GM19324 (cell line): ENCODE measurements at regions not wholly inside any gene's neighbourhood (a gene's known extent, or its start where the extent isn't known, plus 50 kb on each side); places are given as distances from the start of the nearest gene placed in this dataset.
"Not testable (repeated sequence)": the region's sequence is repeated elsewhere in the genome, so short reads cannot be mapped to it uniquely, and the experiment has no call there.

ENCODE experiments used
- ATAC-seq: cut with Tn5 transposase; IDR thresholded peaks from one replicate; pipeline ENCODE4 v1.9.1; 2021; ENCODE audit warnings: mild to moderate bottlenecking, moderate library complexity; ENCODE audit not compliant: unreplicated experiment, low FRiP score

DNA sequence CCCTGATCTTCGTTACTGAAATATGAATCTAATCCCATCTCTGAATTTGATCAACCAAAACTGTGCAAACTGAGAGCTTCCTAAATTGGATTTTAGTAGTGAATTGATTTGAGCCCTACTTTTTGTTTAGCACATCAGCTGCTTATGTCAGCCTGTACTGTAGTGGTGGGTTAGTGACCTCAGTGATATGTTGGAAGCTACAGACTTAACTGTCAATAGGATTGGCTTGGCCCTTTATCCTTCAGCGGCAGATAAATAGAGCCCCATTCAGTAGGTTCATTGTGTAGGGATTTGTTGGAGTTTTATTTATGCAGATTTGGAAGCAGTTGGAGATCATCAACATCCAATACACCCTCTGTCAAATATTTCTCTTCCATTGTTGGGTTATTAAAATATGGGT lies 409.7 kb downstream of the SOX2 start:
- ATAC-seq: no peak

DNA sequence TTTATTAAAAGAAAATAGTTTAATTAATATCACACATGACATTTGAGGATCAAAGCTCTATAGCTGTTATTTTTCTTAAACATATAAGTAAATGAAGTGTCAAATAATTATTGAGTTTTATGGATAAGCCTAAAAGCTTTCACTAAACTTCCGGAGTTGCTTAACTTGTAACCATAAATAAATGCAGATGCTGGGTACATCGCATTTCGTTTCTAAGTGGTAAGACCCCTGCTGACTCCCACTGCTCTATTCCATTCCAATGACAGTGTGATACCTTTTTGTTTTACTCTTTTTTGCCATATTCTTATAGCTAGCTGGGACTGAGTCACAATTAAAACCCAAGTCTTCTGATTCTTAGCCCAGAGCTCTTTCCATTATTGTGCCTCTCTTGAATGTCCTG lies 411.1 kb downstream of the SOX2 start:
- ATAC-seq: no peak

DNA sequence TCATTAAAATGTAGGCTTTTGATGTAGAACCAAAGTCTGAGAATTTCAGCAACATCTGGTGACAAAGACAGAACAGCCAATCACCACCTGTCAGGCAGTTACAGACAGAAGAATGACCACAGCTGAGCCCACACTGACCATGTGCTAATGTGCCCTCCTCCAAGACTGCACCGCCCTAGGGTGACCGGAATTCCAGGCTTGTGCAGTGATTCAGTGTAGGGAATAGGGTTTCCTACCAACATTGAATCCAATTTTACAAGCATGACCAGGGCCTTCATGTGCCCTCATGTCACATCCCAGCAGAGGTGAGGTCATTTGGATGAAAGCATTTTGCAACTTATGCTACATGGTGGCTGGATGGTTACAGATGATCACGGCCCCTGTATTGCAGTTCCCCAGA lies 412.5 kb downstream of the SOX2 start:
- no peak for ATAC-seq

DNA sequence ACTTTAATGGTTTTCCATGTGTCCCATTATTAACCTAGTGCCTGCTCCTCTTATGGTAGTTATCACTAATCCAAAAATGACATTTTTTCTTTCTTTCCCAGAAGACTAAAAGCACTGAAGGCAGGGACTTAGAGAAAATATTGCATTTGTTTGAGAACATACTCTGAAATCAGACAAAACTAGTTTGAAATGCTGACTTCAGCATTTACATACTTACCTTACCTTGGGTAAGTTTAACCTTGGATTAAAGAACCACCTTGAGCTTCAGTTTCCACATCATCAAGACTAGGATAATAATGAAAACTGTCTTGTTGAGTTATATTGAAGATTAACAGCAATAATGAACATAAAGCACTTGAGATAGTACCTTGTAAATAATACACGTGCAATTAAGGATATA lies 413.0 kb downstream of the SOX2 start:
- ATAC-seq: no peak

DNA sequence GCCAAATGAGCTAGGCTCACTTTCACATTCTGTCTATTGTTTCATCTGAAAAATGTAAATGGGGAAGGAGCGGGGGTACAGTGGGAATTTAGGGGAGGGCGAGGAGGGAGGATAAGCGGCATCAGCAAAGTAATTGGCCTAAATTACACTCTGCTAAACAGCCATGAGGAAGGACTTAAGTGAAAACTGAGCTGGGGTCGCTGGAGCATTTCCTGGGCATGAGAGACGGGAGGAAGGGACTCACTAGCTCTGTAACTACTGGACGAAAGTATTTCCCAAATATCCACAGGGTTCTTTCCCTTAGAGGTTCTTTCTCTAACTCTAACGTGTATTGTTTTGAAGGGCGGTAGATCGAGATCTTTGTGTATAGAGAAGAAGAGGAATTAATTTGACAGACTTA lies 418.0 kb downstream of the SOX2 start:
- ATAC-seq: no peak

DNA sequence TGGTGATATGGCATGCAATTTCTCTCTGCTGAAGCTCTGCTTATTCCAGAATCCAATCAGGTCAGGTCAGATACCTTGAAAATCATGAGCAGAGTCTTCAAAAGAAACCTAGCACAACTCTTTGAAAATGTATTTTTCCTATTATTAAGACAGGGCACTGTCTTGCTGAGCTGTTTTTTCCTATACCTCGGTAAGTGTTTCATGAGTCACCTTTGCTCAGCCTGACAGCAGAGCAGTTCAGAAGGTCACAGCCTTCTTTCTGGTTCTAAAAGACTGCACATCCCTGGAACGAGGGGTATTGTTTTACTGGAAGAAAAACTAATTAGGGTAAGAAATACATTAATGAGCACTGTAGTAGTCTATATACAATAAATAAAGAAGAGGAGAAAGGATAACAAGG lies 422.0 kb downstream of the SOX2 start:
- no peak for ATAC-seq

DNA sequence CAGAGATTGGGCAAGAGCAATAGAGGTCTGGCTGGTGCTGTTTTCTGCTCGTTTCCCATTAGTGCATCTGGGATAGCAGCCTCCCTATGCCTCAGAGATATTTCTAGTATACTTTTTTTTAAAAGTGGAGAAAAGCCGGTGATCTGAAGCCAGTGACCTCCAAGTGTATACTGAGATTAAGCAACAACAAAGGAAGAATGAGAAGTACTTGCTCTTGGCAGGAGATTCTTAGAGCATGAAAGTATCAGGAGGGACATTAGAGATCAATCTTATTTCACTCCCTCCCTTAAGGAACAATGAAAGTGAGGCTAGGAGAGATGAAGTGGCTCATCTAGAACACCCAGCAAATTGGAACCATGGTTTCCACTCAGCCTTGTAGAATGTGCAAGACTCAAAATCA lies 423.3 kb downstream of the SOX2 start:
- no peak for ATAC-seq

DNA sequence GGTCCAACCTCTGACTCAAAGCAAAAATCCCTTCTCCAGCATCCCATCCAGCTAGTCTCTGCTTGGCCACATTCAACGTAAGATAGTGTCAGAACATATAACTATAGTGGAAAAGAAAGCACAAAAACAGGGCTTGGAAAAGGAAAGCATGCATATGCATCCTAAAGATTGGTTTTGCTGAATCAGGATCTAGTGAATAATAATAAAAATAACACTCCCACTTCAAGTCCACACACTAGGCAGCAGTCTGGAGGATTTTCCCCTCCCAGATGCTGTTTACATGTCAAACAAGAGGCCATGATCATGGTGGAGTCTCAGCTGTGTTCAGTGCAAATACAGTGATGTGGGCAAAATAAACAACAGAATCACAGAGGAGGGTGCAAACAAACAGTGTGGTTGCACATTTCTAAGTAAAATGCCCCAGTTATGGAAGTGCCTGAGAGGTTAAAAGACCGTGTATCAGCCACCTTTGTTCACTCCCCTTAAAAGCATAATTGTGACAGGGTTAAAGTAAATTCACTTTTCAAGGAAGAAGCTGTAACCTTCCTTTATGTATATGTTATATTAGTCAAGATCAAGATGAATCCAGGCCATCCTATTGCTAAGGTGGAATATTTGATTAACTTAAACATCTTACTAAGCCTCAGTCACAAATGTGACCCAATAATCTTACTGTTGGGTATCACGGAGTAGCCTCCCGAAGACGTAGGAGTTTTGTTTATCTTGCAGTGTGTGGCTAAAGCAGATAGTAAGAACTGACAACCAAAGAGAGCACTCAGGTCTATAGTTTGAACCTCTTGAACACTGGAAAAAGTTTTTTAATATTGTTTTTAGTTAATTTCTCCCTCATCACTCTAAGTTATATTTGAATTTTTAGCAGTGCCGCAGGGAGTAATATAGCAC lies 424.5 kb downstream of the SOX2 start:
- no peak for ATAC-seq

DNA sequence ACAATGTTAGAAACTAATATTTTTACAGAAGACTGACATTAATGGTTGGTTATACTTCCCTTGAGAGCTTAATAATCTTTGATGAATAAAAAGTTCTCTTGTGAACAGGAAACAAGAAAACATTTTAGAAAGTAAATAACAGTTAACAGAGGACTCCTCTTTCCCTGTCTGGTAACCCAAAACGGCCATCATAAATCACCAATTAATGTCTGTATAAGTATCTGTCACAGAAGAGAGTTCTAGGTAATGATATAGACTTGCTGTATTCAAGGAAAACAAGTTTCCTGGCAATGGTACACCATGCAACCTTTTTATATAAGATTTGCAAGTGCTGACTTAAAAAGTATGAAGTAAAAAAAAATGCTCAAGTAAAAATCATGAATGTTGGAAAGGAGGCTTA lies 426.7 kb downstream of the SOX2 start:
- ATAC-seq: no peak

DNA sequence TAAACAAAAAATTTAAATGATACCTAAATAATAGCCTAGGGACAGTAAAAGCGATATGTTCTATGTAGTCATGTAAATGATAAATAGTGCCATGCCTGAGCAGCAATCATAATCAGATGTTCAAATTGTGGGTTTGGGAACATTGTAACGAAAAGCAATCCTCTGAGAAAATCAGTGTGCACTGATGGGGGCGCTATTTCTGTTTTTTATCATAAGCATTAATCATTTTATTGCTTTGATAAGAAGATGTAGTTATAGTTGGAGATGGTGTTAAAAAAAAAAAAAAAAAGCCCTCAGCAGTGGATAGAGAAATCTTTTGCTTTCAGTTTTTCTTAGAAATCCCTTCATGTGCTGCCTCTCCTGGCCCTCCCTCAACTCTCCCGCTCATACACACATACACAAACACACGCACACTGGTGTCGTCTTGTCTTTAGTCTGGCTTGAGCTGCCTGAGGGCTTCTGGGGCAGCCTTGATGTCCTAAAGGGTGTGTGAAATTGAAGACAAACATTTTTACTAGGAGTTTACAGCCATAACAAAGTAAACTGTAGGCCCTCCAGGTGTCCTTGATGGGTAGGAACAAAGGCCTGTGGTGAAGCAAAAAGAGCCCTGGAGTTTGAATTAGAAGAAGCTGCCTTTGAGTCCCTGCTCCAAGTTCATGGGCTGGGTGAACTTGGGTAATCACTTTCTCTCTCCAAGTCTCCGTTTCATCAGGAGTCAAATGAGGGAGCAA lies 428.1 kb downstream of the SOX2 start:
- no peak for ATAC-seq

DNA sequence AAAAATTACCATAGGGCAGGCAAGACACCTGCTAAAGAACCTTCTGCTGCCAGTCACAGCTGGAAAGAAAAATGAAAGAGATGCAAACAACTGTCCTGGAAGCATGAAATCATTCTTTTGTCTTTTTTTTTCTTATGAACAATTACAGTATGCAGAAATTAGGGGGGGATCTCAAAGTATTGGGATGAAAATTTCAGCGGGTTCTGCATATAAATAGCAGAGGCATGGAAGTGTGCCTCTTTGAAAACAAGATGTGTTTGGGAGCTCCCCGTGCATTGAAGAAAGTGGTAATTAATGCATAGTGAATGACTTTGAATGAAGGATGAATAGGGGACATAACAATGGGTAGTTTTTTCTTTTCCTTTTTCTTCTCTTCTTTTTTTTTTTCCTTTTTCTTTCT lies 431.2 kb downstream of the SOX2 start:
- no peak for ATAC-seq

DNA sequence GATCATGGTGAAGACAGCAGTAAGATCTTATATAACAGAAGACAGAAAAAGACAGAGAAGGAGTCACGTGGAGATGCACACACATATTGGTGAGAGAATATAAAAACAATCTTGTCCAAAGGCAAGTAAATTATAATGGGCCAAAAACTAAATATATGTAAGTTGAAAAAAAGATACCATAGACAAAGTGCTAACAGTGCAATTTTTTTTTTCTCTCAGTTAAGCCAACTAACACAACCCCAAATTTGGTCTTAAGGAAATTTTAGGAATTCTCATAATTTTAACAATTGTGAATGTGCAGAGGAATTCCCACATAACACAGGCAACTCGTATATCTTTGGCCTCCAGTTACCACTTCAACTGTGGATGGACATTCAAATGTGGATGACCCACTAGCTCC lies 432.2 kb downstream of the SOX2 start:
- no peak for ATAC-seq

DNA sequence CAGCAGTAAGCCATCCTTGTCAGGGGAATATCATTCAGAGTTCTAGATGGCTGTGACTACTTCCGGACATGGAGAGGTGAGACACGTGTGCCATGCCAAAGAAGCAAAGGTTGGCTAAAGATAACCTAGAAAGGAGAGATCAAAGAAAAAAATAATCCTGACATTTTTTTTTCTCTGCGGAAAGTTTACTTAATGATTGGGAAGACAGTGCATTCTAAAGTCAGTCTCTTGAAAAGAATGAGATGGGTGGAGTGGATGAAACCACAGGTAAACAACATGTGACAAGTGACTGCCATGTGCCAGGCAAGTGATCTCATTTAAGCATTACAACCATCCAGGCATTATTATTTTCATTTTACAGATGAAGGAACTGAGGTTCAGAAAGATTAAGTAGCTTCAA lies 436.6 kb downstream of the SOX2 start:
- no peak for ATAC-seq

DNA sequence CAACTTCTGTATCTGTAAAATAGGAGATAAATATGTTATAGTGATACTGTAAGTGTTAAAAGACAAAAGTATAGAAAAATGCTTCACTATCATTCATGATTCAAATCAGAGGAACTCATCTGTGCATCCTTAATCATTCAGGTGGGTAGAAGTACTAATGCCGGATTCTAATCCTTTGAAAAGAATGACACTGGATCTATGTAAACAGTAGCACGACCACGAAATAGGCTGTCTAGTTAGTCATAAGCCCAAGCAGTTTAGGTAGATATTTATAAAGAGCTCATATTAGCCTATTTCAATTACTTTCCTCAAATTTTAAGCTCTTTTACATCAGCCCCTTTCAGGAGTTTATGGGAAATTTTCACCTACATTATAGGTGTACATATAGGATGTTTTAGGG lies 437.9 kb downstream of the SOX2 start:
- no peak for ATAC-seq

DNA sequence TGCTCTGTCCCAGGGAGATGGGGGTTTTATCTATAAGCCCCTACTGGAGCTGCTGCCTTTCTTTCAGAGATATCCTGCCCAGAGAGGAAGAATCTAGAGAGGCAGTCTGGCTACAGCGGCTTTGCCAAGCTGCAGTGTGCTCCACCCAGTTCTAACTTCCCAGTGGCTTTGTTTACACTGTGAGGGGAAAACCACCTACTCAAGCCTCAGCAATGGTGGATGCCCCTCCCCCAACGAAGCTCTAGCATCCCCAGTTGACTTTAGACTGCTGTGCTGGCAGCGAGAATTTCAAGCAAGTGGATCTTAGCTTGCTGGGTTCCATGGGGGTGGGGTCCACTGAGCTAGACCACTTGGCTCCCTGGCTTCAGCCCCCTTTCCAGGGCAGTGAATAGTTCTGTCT lies 444.6 kb downstream of the SOX2 start:
- ATAC-seq: not testable (repeated sequence)

DNA sequence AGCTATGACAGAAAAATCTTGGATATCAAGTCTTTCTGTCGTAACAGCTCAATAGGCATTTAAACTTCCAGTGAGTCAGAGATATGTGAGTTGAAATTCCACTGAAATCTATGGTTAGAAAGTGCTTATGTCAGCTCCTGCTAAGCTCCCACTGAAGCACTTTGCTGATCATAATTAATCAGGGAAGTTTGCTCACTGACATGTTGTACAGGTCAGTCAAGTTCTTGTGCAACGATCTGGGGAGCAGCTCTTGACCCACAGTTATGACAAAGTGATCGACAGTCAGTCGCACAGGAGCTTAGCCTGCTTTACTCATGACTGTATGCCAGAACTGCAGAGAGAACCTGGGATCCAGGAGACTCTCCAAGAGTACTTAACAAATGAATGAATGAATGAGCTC lies 453.5 kb downstream of the SOX2 start:
- ATAC-seq: no peak

DNA sequence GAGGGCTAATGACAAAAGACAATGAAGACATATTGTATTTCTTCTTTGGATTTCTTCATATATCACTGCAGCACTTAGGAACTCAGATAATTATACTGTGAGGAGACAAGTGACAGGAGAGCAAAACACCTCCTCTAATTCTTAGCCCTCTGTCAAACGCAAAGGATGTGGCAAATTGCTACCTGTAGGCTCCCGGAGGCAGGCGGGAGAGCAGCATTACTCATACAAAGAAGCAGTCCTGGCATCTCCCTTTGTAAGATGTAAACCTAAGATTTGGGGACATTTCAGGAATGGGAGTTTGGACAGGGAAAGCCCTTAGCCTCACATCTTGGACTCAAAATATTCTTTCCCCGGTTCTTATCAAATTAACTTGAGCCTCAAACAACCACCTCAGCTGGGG lies 460.8 kb downstream of the SOX2 start:
- no peak for ATAC-seq

DNA sequence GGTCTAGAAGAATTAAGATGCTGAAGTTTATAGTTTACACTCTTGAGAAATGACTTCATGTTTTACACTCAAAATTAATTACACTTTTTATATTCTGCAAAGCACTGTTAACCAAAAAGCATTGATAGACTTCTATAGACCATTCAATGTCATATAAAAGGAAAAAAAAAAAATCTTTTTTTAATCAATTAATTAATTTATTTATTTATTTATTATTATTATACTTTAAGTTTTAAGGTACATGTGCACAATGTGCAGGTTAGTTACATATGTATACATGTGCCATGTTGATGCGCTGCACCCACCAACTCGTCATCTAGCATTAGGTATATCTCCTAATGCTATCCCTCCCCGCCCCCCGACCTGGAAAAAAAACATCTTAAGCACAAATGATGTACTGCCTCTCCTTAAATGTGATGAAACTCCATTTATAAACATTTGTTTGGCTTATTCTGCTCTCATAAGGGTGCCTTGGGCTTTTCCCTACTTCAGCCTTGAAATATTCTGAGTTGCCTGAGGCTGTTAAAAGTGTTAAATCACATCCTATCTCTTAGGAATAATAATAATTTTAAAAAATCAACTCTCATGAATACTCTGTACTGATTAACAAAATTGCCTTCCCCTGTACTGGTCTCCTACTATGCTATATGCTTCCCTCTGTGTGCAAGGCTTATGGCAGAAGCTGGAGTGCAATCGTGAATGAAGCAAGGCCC lies 466.9 kb downstream of the SOX2 start:
- no peak for ATAC-seq

DNA sequence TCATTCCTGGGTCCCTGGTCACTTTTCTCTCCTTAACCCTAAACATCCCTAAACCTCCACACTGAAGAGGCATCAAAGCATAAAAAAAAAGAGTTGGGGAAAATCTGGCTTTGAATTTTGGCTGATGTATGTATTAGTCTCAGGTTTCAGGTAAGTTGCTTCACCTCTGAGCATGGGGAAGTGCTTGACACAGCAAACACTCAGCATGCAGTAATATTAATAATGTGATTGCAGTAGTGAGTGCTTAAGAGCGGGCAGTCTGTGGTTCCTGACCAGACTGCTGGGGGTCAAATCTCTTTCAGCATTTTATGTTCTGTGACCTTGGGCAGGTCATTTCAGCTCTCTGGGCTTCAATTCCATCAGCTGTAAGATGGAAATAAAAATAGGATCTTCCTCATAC lies 467.9 kb downstream of the SOX2 start:
- ATAC-seq: no peak

DNA sequence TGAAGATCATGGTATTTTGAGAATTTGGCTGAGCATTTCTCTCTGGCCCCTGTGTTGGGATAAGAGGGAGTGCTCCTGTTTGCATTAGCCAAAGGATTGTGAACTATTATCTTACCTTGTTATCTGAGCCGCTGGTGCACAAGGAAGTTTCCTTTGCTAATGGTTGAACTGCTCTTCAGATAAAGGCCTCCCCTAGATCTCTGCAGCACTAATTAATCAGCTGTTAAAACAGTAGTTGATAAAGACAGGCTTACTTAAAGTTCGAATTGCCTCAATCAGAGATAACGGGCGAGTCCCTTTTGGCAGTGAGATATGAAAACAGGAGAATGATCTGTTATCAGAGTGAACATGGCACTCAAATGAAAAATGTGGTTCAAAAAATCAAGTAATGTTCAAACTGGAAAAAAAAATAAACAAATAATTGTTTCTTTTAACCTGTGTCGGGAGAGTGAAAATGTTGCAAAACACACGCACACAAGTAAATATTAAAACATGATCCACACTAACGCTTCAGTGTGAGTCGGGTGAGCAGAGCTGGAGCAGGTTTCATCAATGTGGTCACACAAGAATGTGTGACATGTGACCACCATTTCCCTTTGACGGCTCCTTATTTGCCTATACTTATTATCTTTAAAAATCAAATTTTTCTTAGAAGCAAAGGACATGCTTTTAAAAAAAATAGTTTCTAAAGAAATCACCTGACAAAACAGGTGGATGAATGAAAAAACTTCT lies 469.1 kb downstream of the SOX2 start:
- ATAC-seq: no peak

DNA sequence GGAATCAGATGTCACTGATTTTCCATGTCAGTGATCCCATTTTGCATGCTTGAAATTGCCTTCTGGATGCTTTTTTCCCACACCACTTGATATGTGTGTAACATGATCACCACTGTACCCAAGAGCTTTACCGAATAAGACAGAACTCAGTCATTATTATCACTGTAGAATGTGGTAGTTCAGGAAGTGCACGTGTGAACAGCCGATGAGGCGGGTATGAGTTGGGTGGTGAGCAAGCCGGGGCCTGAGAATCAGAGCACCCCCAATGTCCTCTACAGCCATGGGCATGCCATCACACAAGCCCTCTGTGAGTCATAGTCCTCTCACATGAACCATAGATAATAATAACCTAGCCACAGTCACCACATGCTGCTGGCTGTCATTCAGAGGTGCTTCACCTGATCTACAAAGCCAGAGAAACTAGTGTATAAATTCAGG lies 470.8 kb downstream of the SOX2 start:
- ATAC-seq: no peak
